Progenitor cell of endocrine pancreas (in vitro differentiated cells): ENCODE measurements at regions not wholly inside any gene's neighbourhood (a gene's known extent, or its start where the extent isn't known, plus 50 kb on each side); places are given as distances from the start of the nearest gene placed in this dataset.
A peak's percentile ranks its signal among the peaks of the same experiment; 100 is the strongest.

Source experiments
- DNase-seq: peaks from one replicate; pipeline ENCODE4 v3.0.0; 2021; ENCODE audit warnings: low spot score; ENCODE audit not compliant: unreplicated experiment
- H3K27ac Mint-ChIP-seq: 2 replicates; pipeline ENCODE4 v1.8.0; 2021; ENCODE audit warnings: mild to moderate bottlenecking, moderate library complexity, mixed read lengths
- H3K27me3 Mint-ChIP-seq: 2 replicates; pipeline ENCODE4 v1.8.0; 2021; ENCODE audit warnings: mixed read lengths
- H3K36me3 Mint-ChIP-seq: 2 replicates; pipeline ENCODE4 v1.8.0; 2022; ENCODE audit warnings: mixed read lengths; ENCODE audit not compliant: insufficient read depth
- H3K4me1 Mint-ChIP-seq: 2 replicates; pipeline ENCODE4 v1.8.0; 2021; ENCODE audit warnings: low read depth, mixed read lengths
- H3K4me3 Mint-ChIP-seq: 2 replicates; pipeline ENCODE4 v1.8.0; 2021; ENCODE audit warnings: low read depth, mild to moderate bottlenecking, moderate library complexity, mixed read lengths
- H3K9me3 Mint-ChIP-seq: 2 replicates; pipeline ENCODE4 v1.8.0; 2021; ENCODE audit warnings: low read depth, mixed read lengths
- CTCF ChIP-seq: fragments of 200-600 bp; sonication (generic); IDR thresholded peaks from one replicate; pipeline ENCODE4 v1.5.0; 2021; ENCODE audit warnings: antibody characterized with exemption, mild to moderate bottlenecking; ENCODE audit not compliant: unreplicated experiment

- peaks cover 3% of the 10 kb centered on the region for H3K9me3 Mint-ChIP-seq
- H3K27me3 Mint-ChIP-seq, result no peaks in the 10 kb centered on the region
- peaks cover 2% of the 10 kb centered on the region for H3K36me3 Mint-ChIP-seq
- H3K4me3 Mint-ChIP-seq, result no peak overlapping the region
- no peak for TF ChIP-seq CTCF
- peaks cover 36% of the 10 kb centered on the region for H3K4me1 Mint-ChIP-seq
- peak overlapping the region; percentile 77 for H3K27ac Mint-ChIP-seq
- DNase-seq, result no peak
These were observed 178.2 kb downstream of the NDFIP2 start for GRCh38 chr13:79659121-79659521.

- Mint-ChIP-seq H3K4me3 (no peak overlapping the region), H3K4me1 (peaks cover 36% of the 10 kb centered on the region), H3K9me3 (peaks cover 4% of the 10 kb centered on the region), H3K27ac (peak overlapping the region; percentile 77), H3K27me3 (no peaks in the 10 kb centered on the region), H3K36me3 (peaks cover 2% of the 10 kb centered on the region)
- TF ChIP-seq CTCF, result no peak
- no peak for DNase-seq
These were observed 177.5 kb downstream of the NDFIP2 start for GRCh38 chr13:79658333-79658975.

GRCh38 chr13:79655509-79655908 is 174.6 kb downstream of the NDFIP2 start:
- H3K27me3 Mint-ChIP-seq, result no peaks in the 10 kb centered on the region
- no peak overlapping the region for H3K27ac Mint-ChIP-seq
- no peak overlapping the region for H3K4me3 Mint-ChIP-seq
- TF ChIP-seq CTCF, result no peak
- no peak for DNase-seq
- peaks cover 26% of the 10 kb centered on the region for H3K4me1 Mint-ChIP-seq
- H3K9me3 Mint-ChIP-seq, result peaks cover 7% of the 10 kb centered on the region
- H3K36me3 Mint-ChIP-seq, result peaks cover 2% of the 10 kb centered on the region

GRCh38 chr13:79654520-79654919 is 173.6 kb downstream of the NDFIP2 start:
- H3K9me3 Mint-ChIP-seq, result peaks cover 4% of the 10 kb centered on the region
- no peak overlapping the region for H3K4me3 Mint-ChIP-seq
- TF ChIP-seq CTCF, result no peak
- no peak overlapping the region for H3K27ac Mint-ChIP-seq
- DNase-seq, result no peak
- H3K27me3 Mint-ChIP-seq, result no peaks in the 10 kb centered on the region
- H3K36me3 Mint-ChIP-seq, result no peaks in the 10 kb centered on the region
- H3K4me1 Mint-ChIP-seq, result peaks cover 23% of the 10 kb centered on the region

GRCh38 chr13:79650688-79651087 is 169.7 kb downstream of the NDFIP2 start:
- Mint-ChIP-seq H3K27ac (no peak overlapping the region), H3K9me3 (peaks cover 4% of the 10 kb centered on the region), H3K4me3 (no peak overlapping the region), H3K36me3 (no peaks in the 10 kb centered on the region), H3K4me1 (peaks cover 35% of the 10 kb centered on the region), H3K27me3 (no peaks in the 10 kb centered on the region)
- no peak for DNase-seq
- no peak for TF ChIP-seq CTCF
